Mammary epithelial cell (primary cell): ENCODE measurements at regions not wholly inside any gene's neighbourhood (a gene's known extent, or its start where the extent isn't known, plus 50 kb on each side); places are given as distances from the start of the nearest gene placed in this dataset.

Experiments
- CTCF ChIP-seq, 2 donors: IDR thresholded peaks in 1 of 2; conservative IDR thresholded peaks in 1 of 2; 2 replicates each; pipeline ENCODE4 v1.5.1; 2011 to 2012; ENCODE audit warnings: inconsistent platforms in 2 of 2, low read length in 2 of 2, mild to moderate bottlenecking in 2 of 2, control low read depth in 1 of 2, low read depth in 1 of 2; ENCODE audit not compliant: insufficient read depth in 1 of 2; ENCODE audit errors: extremely low read depth in 1 of 2
- EZH2 ChIP-seq: IDR thresholded peaks from 2 replicates; pipeline ENCODE4 v1.6.1; 2012; ENCODE audit warnings: low read length, inconsistent platforms, borderline replicate concordance

GRCh38 chr1:5312293-5312674, 657.9 kb downstream of the AJAP1 start:
- TF ChIP-seq CTCF (conservative IDR thresholded peaks at IDR 0.05 in 1 of 2, IDR thresholded peaks at IDR 0.05 in 1 of 2; ENCODE audit: extremely low read depth in 1 of 2, insufficient read depth in 1 of 2, low read depth in 1 of 2, low read length in 2 of 2), result no peak
- TF ChIP-seq EZH2, result no peak
